DMS 273 treated with DMSO at 0.1 percent for 48 hours (cell line): ENCODE measurements at regions not wholly inside any gene's neighbourhood (a gene's known extent, or its start where the extent isn't known, plus 50 kb on each side); places are given as distances from the start of the nearest gene placed in this dataset.
"Not testable (repeated sequence)": the region's sequence is repeated elsewhere in the genome, so short reads cannot be mapped to it uniquely, and the experiment has no call there.

Source experiments
- DNase-seq: peaks from one replicate; lab custom pipeline; 2025; lab: John Stamatoyannopoulos, UW

- no peak for DNase-seq
These were observed 1310.6 kb downstream of the SLITRK1 start for GRCh38 chr13:82571653-82572052.

- no peak for DNase-seq
These were observed 1312.7 kb downstream of the SLITRK1 start for GRCh38 chr13:82569581-82569980.

DNA sequence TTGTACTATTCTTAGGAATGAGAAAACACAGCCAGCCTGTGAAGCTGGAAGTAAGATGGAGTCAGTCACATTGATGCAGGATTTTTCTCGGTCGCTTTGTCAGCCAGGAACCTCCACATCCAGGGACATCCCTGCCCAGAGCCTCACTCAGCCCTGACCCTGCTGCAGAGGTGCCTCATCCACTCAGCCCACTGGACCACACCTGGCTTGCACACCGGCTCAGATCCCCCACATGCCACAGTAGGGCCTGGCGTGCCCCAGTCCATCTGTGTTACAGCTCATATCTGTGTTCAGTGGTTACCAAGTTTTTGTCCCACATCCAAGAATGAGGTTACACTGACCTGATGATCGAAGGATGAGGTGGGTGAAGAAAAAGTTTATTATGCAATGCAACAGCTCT, 1315.4 kb downstream of the SLITRK1 start:
- no peak for DNase-seq

GRCh38 chr13:82565201-82565600, 1317.1 kb downstream of the SLITRK1 start:
- DNase-seq: no peak

DNA sequence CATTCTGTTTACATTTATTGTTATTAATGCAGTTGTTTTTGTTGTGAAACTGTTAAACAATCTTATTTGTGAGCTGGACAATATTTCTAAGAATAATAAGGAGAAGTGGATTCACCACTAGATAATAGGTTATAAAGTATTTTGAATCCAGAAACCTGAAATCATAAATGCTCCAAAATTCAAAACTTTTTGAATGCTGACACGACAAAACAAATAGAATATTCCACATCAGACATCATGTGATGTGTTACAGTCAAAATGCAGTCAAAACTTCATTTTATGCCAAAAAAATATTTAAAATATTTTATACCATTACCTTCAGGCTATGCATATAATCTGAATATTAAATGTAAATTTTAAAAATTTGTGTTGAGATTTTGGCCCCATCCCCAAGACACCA, 1321.4 kb downstream of the SLITRK1 start:
- DNase-seq: no peak

GRCh38 chr13:82522872-82523271, 1359.4 kb downstream of the SLITRK1 start:
- no peak for DNase-seq

DNA sequence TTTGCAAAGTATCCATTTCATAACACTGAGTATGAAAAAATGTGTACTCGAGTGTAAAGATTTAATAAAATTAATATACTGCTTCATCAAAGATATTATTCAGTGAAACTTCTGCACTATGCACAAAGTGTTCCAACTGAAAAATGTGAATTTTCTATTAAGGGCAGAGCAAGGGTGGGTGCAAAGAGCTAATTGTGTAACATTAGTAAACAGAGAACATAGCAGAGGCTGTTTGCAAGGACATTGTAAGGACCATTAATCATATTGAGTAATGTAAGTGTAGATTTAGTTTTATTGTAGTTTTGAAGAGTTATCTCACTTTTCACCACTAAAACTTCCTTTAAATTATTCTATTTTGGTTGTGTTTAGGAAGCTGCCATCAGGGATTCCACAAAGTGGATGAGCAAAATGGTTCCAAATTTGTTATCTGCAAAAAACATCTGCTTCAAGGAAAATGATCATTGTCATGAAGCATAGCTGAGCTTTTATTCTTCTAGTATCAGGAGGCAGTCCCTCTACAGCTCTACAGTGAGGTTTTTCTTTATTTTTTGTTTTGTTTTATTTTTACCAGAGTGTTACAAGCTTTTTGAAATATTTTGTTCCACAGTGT, 1375.4 kb downstream of the SLITRK1 start:
- DNase-seq: no peak

- DNase-seq: no peak
These were observed 1380.4 kb downstream of the SLITRK1 start for GRCh38 chr13:82501834-82502233.

DNA sequence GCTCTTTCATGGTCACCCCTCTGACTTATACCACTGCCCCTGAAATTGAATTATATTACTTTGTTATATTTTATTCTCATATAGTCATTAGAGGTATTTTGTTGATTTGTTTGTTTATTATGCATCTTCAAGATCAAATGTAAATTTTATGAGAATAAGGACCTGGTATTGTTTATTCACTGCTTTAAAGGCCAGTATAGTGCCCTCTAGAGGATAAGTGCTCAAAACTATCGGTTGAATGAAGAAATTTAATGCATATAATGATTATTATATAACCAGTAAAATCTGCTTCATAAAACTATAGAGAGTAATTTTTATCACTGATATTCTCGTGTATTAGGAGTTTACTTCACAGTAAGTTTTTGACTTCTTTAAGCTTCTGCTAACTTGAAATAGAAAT, 1401.9 kb downstream of the SLITRK1 start:
- no peak for DNase-seq

GRCh38 chr13:82477436-82477835, 1404.8 kb downstream of the SLITRK1 start:
- DNase-seq: no peak

DNA sequence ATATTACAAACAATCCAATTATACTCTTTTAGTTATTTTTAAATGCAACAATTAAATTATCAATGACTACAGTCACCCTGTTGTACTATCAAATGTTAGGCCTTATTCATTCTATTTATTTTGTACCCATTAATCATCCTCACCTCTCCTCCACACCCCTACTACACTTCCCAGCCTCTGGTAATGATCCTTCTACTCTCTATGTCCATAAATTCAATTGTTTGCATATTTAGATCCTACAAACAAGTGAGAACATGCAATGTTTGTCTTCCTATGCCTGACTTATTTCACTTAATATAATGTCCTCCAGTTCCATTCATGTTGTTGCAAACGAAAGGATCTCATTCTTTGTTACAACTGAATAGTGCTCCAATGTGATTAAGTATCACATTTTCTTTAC, 1414.6 kb downstream of the SLITRK1 start:
- no peak for DNase-seq

- not testable (repeated sequence) for DNase-seq
These were observed 1422.7 kb downstream of the SLITRK1 start for GRCh38 chr13:82459575-82459974.

- DNase-seq: no peak
These were observed 1424.1 kb downstream of the SLITRK1 start for GRCh38 chr13:82458169-82458568.

- not testable (repeated sequence) for DNase-seq
These were observed 1424.7 kb downstream of the SLITRK1 start for GRCh38 chr13:82457548-82457947.

- no peak for DNase-seq
These were observed 1434.7 kb downstream of the SLITRK1 start for GRCh38 chr13:82447416-82448077.

- no peak for DNase-seq
These were observed 1442.9 kb downstream of the SLITRK1 start for GRCh38 chr13:82439159-82439904.

- no peak for DNase-seq
These were observed 1444.0 kb downstream of the SLITRK1 start for GRCh38 chr13:82438320-82438719.

DNA sequence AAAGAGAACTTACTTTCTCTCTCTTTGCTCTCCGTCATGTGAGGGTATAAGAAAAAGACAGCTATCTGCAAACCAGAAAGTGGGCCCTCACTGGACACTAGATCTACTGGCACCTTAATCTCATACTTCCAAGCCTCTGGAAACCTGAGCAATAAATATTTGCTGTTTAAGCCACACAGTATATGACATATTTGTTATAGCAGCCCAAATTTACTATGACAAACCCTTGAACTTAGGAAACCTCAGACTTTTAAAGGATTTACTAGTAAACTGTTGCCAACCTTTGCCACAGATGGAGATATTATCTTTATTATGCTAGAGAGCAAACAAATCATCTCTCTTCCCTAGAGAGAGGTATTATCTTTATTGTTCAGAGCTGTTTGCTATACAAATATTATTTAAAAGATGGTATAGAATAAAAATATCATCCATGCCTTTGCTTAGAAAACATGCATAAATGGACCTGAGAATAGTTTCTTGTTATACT, 1446.1 kb downstream of the SLITRK1 start:
- DNase-seq: no peak

GRCh38 chr13:82432949-82433348, 1449.3 kb downstream of the SLITRK1 start:
- no peak for DNase-seq

DNA sequence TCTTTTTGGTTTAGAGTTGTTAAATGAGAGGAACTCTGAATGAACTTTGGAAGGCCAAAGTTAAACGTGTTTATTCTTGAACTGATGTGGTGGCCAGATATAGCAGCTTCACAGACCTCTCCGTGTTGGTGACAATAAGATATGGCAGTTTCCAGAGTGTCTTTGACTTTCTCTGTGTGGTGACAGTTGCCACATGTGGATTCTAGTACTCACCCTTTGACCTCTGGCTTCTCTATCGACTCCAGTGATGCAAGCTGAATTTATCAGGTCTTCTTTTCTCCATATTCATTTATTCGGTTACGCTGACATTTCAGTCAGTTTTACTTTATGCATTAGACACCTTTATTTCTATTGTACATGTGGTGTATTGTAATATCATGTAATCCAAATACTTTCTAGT, 1469.5 kb downstream of the SLITRK1 start:
- DNase-seq: no peak

DNA sequence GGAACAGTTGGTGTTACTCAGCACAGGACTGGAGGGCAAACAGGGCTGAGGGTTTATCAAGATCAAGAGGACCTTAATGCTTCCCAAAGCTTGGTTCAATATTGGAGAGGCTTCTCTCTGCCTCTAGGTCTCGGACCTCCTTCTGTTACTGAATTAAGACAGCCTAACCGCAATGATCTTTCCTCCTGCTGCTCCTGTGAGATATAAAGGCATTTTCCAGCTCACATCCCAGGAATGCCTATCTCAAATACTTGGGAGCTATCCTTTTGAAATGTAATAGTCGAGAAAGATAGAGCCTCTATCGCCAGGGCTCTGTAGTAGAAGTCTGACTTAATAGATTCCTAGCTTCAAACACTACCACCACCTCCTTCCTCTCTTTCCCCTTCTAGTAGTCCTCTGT, 1475.0 kb downstream of the SLITRK1 start:
- DNase-seq: no peak

GRCh38 chr13:82374719-82375118, 1507.6 kb downstream of the SLITRK1 start:
- no peak for DNase-seq

- no peak for DNase-seq
These were observed 1512.0 kb downstream of the SLITRK1 start for GRCh38 chr13:82370316-82370715.
